MG63 (cell line): ENCODE measurements at regions not wholly inside any gene's neighbourhood (a gene's known extent, or its start where the extent isn't known, plus 50 kb on each side); places are given as distances from the start of the nearest gene placed in this dataset.

Source experiments
- DNase-seq: peaks from one replicate; pipeline ENCODE4 v3.0.0-alpha.2; 2020
- H3K27me3 ChIP-seq: fragments of 250-450 bp; sonication (Bioruptor Pico); 2 replicates; pipeline ENCODE4 v1.5.1; 2020; ENCODE audit warnings: mild to moderate bottlenecking, moderate library complexity
- H3K36me3 ChIP-seq: fragments of 250-450 bp; sonication (Bioruptor Pico); 2 replicates; pipeline ENCODE4 v1.5.1; 2020; ENCODE audit warnings: mild to moderate bottlenecking, moderate library complexity
- H3K4me3 ChIP-seq: fragments of 250-450 bp; sonication (Bioruptor Pico); 2 replicates; pipeline ENCODE4 v1.5.1; 2020; ENCODE audit warnings: mild to moderate bottlenecking, moderate library complexity
- H3K9me3 ChIP-seq: fragments of 250-450 bp; sonication (Bioruptor Pico); 2 replicates; pipeline ENCODE4 v1.5.1; 2020; ENCODE audit warnings: mild to moderate bottlenecking, moderate library complexity

- no peaks in the 10 kb centered on the region for H3K9me3 ChIP-seq
- no peaks in the 10 kb centered on the region for H3K36me3 ChIP-seq
- no peak overlapping the region for H3K4me3 ChIP-seq
- no peaks in the 10 kb centered on the region for H3K27me3 ChIP-seq
- DNase-seq = no peak
Measured at GRCh38 chr4:83860200-83860599, 324.3 kb downstream of the GPAT3 start.

- Histone ChIP-seq H3K36me3 (no peaks in the 10 kb centered on the region), H3K27me3 (no peaks in the 10 kb centered on the region)
- DNase-seq = no peak
Measured at GRCh38 chr4:83858131-83858530, 322.2 kb downstream of the GPAT3 start.

GRCh38 chr4:83855044-83855443, 319.1 kb downstream of the GPAT3 start:
- Histone ChIP-seq H3K9me3 (no peaks in the 10 kb centered on the region), H3K36me3 (no peaks in the 10 kb centered on the region), H3K4me3 (no peak overlapping the region), H3K27me3 (no peaks in the 10 kb centered on the region)
- DNase-seq = peak; percentile 69

More at GRCh38 chr4:83858131-83858530, 322.2 kb downstream of the GPAT3 start:
- Histone ChIP-seq H3K4me3 (no peak overlapping the region), H3K9me3 (no peaks in the 10 kb centered on the region)

- Histone ChIP-seq H3K36me3 (no peaks in the 10 kb centered on the region), H3K9me3 (no peaks in the 10 kb centered on the region), H3K4me3 (no peak overlapping the region), H3K27me3 (no peaks in the 10 kb centered on the region)
- no peak for DNase-seq
Measured at GRCh38 chr4:83852085-83852451, 316.2 kb downstream of the GPAT3 start.

- Histone ChIP-seq H3K36me3 (no peaks in the 10 kb centered on the region), H3K4me3 (no peak overlapping the region), H3K27me3 (no peaks in the 10 kb centered on the region), H3K9me3 (no peaks in the 10 kb centered on the region)
- peak; percentile 8 for DNase-seq
Measured at GRCh38 chr4:83851261-83852084, 315.6 kb downstream of the GPAT3 start.

GRCh38 chr4:83850435-83850834, 314.5 kb downstream of the GPAT3 start:
- Histone ChIP-seq H3K27me3 (no peaks in the 10 kb centered on the region), H3K9me3 (no peaks in the 10 kb centered on the region), H3K4me3 (no peak overlapping the region), H3K36me3 (no peaks in the 10 kb centered on the region)
- peak; percentile 50 for DNase-seq

GRCh38 chr4:83846193-83846830, 310.4 kb downstream of the GPAT3 start:
- Histone ChIP-seq H3K27me3 (no peaks in the 10 kb centered on the region), H3K9me3 (no peaks in the 10 kb centered on the region), H3K4me3 (no peak overlapping the region), H3K36me3 (no peaks in the 10 kb centered on the region)
- no peak for DNase-seq

- Histone ChIP-seq H3K36me3 (no peaks in the 10 kb centered on the region), H3K27me3 (no peaks in the 10 kb centered on the region), H3K9me3 (no peaks in the 10 kb centered on the region), H3K4me3 (no peak overlapping the region)
- DNase-seq = no peak
Measured at GRCh38 chr4:83839615-83840014, 303.7 kb downstream of the GPAT3 start.

- H3K36me3 ChIP-seq = no peaks in the 10 kb centered on the region
- no peaks in the 10 kb centered on the region for H3K27me3 ChIP-seq
- no peak for DNase-seq
- no peaks in the 10 kb centered on the region for H3K9me3 ChIP-seq
- H3K4me3 ChIP-seq = no peak overlapping the region
Measured at GRCh38 chr4:83837614-83838308, 301.9 kb downstream of the GPAT3 start.

GRCh38 chr4:83833920-83834319, 298.0 kb downstream of the GPAT3 start:
- no peaks in the 10 kb centered on the region for H3K9me3 ChIP-seq
- no peak overlapping the region for H3K4me3 ChIP-seq
- no peaks in the 10 kb centered on the region for H3K27me3 ChIP-seq
- DNase-seq = no peak
- no peaks in the 10 kb centered on the region for H3K36me3 ChIP-seq

- no peak for DNase-seq
- H3K27me3 ChIP-seq = no peaks in the 10 kb centered on the region
- H3K9me3 ChIP-seq = no peaks in the 10 kb centered on the region
- no peak overlapping the region for H3K4me3 ChIP-seq
- no peaks in the 10 kb centered on the region for H3K36me3 ChIP-seq
Measured at GRCh38 chr4:83832110-83832825, 296.4 kb downstream of the GPAT3 start.

- no peak for DNase-seq
- H3K36me3 ChIP-seq = no peaks in the 10 kb centered on the region
- H3K4me3 ChIP-seq = no peak overlapping the region
Measured at GRCh38 chr4:83831588-83831987, 295.7 kb downstream of the GPAT3 start.

GRCh38 chr4:83830138-83830888, 294.4 kb downstream of the GPAT3 start:
- Histone ChIP-seq H3K27me3 (no peaks in the 10 kb centered on the region), H3K4me3 (no peak overlapping the region), H3K9me3 (no peaks in the 10 kb centered on the region), H3K36me3 (no peaks in the 10 kb centered on the region)
- no peak for DNase-seq

More at GRCh38 chr4:83831588-83831987, 295.7 kb downstream of the GPAT3 start:
- Histone ChIP-seq H3K9me3 (no peaks in the 10 kb centered on the region), H3K27me3 (no peaks in the 10 kb centered on the region)

GRCh38 chr4:83828601-83829000, 292.7 kb downstream of the GPAT3 start:
- H3K27me3 ChIP-seq = no peaks in the 10 kb centered on the region
- no peaks in the 10 kb centered on the region for H3K9me3 ChIP-seq
- H3K4me3 ChIP-seq = no peak overlapping the region
- DNase-seq = no peak
- no peaks in the 10 kb centered on the region for H3K36me3 ChIP-seq

GRCh38 chr4:83821493-83821892, 285.6 kb downstream of the GPAT3 start:
- no peak overlapping the region for H3K4me3 ChIP-seq
- H3K9me3 ChIP-seq = no peaks in the 10 kb centered on the region
- no peaks in the 10 kb centered on the region for H3K36me3 ChIP-seq
- no peaks in the 10 kb centered on the region for H3K27me3 ChIP-seq
- no peak for DNase-seq

- Histone ChIP-seq H3K27me3 (no peaks in the 10 kb centered on the region), H3K4me3 (no peak overlapping the region), H3K9me3 (no peaks in the 10 kb centered on the region), H3K36me3 (no peaks in the 10 kb centered on the region)
- no peak for DNase-seq
Measured at GRCh38 chr4:83819582-83819981, 283.7 kb downstream of the GPAT3 start.
